OCI-LY1 (cell line): ENCODE measurements at regions not wholly inside any gene's neighbourhood (a gene's known extent, or its start where the extent isn't known, plus 50 kb on each side); places are given as distances from the start of the nearest gene placed in this dataset.

ENCODE experiments used
- CTCF ChIP-seq: fragments of 200-600 bp; sonication (generic), shearing (Covaris generic); IDR thresholded peaks from 2 replicates; pipeline ENCODE4 v1.5.1; 2017; ENCODE audit warnings: mild to moderate bottlenecking, antibody characterized with exemption, low read length, moderate library complexity, mixed read lengths
- EZH2 ChIP-seq: fragments of 200-600 bp; sonication (generic), shearing (Covaris generic); IDR thresholded peaks from 2 replicates; pipeline ENCODE4 v1.8.0; 2017; ENCODE audit warnings: borderline replicate concordance, mixed run types, mild to moderate bottlenecking, antibody characterized with exemption, low read length, moderate library complexity, mixed read lengths

- TF ChIP-seq EZH2 (no peak), CTCF (no peak)
Observed at GRCh38 chr4:152128356-152128755, 367.5 kb upstream of the GATB start.
